GM21528 (cell line): ENCODE measurements at regions not wholly inside any gene's neighbourhood (a gene's known extent, or its start where the extent isn't known, plus 50 kb on each side); places are given as distances from the start of the nearest gene placed in this dataset.

ENCODE experiments used
- ATAC-seq: cut with Tn5 transposase; IDR thresholded peaks from one replicate; pipeline ENCODE4 v1.9.1; 2021; ENCODE audit warnings: mild to moderate bottlenecking, moderate library complexity; ENCODE audit not compliant: unreplicated experiment, low FRiP score

- no peak for ATAC-seq
These were observed 451.0 kb downstream of the SLC4A3 start for GRCh38 chr2:220078439-220078838.

GRCh38 chr2:220079595-220079994, 452.2 kb downstream of the SLC4A3 start:
- ATAC-seq = no peak

- no peak for ATAC-seq
These were observed 453.7 kb downstream of the SLC4A3 start for GRCh38 chr2:220081171-220081570.

- ATAC-seq = no peak
These were observed 462.6 kb downstream of the SLC4A3 start for GRCh38 chr2:220090050-220090449.

GRCh38 chr2:220096406-220096805, 469.0 kb downstream of the SLC4A3 start:
- ATAC-seq = no peak

- no peak for ATAC-seq
These were observed 474.6 kb downstream of the SLC4A3 start for GRCh38 chr2:220101980-220102379.

GRCh38 chr2:220103596-220103995, 476.2 kb downstream of the SLC4A3 start:
- no peak for ATAC-seq

- no peak for ATAC-seq
These were observed 477.5 kb downstream of the SLC4A3 start for GRCh38 chr2:220104871-220105351.

GRCh38 chr2:220106065-220106464, 478.6 kb downstream of the SLC4A3 start:
- ATAC-seq = no peak

- ATAC-seq = no peak
These were observed 480.0 kb downstream of the SLC4A3 start for GRCh38 chr2:220107380-220107791.

- no peak for ATAC-seq
These were observed 487.0 kb downstream of the SLC4A3 start for GRCh38 chr2:220114443-220114842.

GRCh38 chr2:220117025-220117424, 489.6 kb downstream of the SLC4A3 start:
- ATAC-seq = no peak

GRCh38 chr2:220120041-220120440, 492.6 kb downstream of the SLC4A3 start:
- no peak for ATAC-seq

- no peak for ATAC-seq
These were observed 496.3 kb downstream of the SLC4A3 start for GRCh38 chr2:220123751-220124150.

- no peak for ATAC-seq
These were observed 498.1 kb downstream of the SLC4A3 start for GRCh38 chr2:220125551-220125950.

- ATAC-seq = no peak
These were observed 499.9 kb downstream of the SLC4A3 start for GRCh38 chr2:220127311-220127710.

- ATAC-seq = no peak
These were observed 500.4 kb downstream of the SLC4A3 start for GRCh38 chr2:220127876-220128275.

- ATAC-seq = no peak
These were observed 502.0 kb downstream of the SLC4A3 start for GRCh38 chr2:220129391-220129790.

GRCh38 chr2:220134756-220135534, 507.5 kb downstream of the SLC4A3 start:
- ATAC-seq = no peak

- ATAC-seq = no peak
These were observed 515.9 kb downstream of the SLC4A3 start for GRCh38 chr2:220143336-220143735.

- no peak for ATAC-seq
These were observed 517.0 kb downstream of the SLC4A3 start for GRCh38 chr2:220144411-220144810.
